Esophagus squamous epithelium (tissue), 5 donors: ENCODE measurements at regions not wholly inside any gene's neighbourhood (a gene's known extent, or its start where the extent isn't known, plus 50 kb on each side); places are given as distances from the start of the nearest gene placed in this dataset.

ENCODE experiments used
- DNase-seq: peaks from one replicate; lab custom pipeline; 2025; lab: John Stamatoyannopoulos, UW
- H3K27ac ChIP-seq, 4 donors: fragments of 200-600 bp; sonication (generic); one replicate each; pipeline ENCODE4 v1.5.1; 2016 to 2019; ENCODE audit warnings: mild to moderate bottlenecking in 1 of 4
- H3K27me3 ChIP-seq, 4 donors: fragments of 200-600 bp; sonication (generic); 1 replicate in 3 of 4; 2 replicates in 1 of 4; pipeline versions ENCODE4 v1.5.1 to v1.6.0; 2017 to 2021; ENCODE audit warnings: antibody characterized with exemption in 1 of 4
- H3K36me3 ChIP-seq, 3 donors: fragments of 200-600 bp; sonication (generic); one replicate each; pipeline ENCODE4 v1.5.1; 2016 to 2019
- H3K4me1 ChIP-seq, 3 donors: fragments of 200-600 bp; sonication (generic); one replicate each; pipeline ENCODE4 v1.5.1; 2017 to 2019
- H3K4me3 ChIP-seq, 4 donors: fragments of 200-600 bp; sonication (generic); 1 replicate in 3 of 4; 2 replicates in 1 of 4; pipeline ENCODE4 v1.5.1; 2016 to 2019; ENCODE audit warnings: mild to moderate bottlenecking in 2 of 4, moderate library complexity in 1 of 4
- H3K9me3 ChIP-seq, 3 donors: fragments of 200-600 bp; sonication (generic); one replicate each; pipeline ENCODE4 v1.5.1; 2016 to 2019
- CTCF ChIP-seq, 6 experiments: fragments of 450-650 bp in 4 of 6; fragments of 200-600 bp in 2 of 6; sonication (generic) in 2 of 6; IDR thresholded peaks; one replicate each; pipeline ENCODE4 v1.5.1; 2016 to 2019; ENCODE audit warnings: antibody characterized with exemption in 6 of 6, mild to moderate bottlenecking in 4 of 6, moderate library complexity in 4 of 6
- POLR2A ChIP-seq, 4 donors: fragments of 450-650 bp; IDR thresholded peaks; one replicate each; pipeline ENCODE4 v1.6.1; 2017; ENCODE audit warnings: antibody characterized with exemption in 4 of 4, mild to moderate bottlenecking in 4 of 4, moderate library complexity in 3 of 4
- WGBS, 2 donors: methylation state at CpG; one replicate each; pipeline ENCODE4 v1.1.5; 2018; 5-methylcytosine and 5-hydroxymethylcytosine counted together
- intact Hi-C: fragments of 100-400 bp; cut with DNase I; formaldehyde crosslinking; loops from one replicate; pipeline ENCODE4 v1.15.0; 2022
- donor health status: DM: yes; HTN: yes; CAD: no.

DNA sequence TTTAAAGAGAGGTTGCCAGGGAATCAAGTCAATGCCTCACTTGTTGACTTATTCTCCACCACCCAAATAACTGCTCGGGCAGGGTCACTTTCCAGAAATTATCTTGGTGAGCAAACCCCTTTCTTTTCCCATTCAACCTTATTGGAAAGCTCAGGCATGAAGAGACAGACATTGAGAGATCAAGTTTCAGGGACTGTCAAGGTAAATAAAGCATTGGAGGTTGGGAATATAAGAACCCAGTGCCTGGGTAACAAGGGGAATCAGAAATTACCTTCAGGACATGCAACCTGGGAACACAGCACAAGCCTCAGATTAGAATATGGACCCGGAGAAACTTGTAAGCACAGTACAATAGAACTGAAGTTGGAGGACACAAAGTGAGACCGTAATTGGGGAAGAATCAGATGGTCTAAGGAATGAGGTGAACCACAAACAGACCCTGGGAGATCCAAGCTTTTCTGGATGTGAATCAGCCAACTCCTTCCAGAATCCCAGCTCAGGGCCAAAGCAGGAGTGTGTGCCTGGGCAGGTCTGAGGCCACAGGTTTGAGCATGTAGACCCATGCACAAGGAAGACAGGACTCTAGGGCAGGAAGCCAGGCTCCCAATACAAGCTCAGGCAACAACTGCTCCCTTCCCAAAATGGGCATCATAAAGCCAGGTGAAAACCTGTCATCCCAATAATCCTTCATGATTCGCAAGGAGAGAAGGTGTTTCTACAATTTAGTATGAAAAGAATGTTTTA, 512.8 kb downstream of the MAFB start:
- peak overlapping the region; percentile 23 to 65 (median 52) for H3K27ac ChIP-seq
- no peak for TF ChIP-seq POLR2A (IDR thresholded peaks at IDR 0.05)
- no peak for TF ChIP-seq CTCF (IDR thresholded peaks at IDR 0.05)
- no peaks in the 10 kb centered on the region for H3K36me3 ChIP-seq
- no peak overlapping the region for H3K4me3 ChIP-seq
- intact Hi-C loops = no loop called here
- H3K4me1 ChIP-seq = peaks cover 0 to 31% (median 10%) of the 10 kb centered on the region in 3 donors
- DNase-seq = no peak
- H3K9me3 ChIP-seq = no peaks in the 10 kb centered on the region
- no peaks in the 10 kb centered on the region for H3K27me3 ChIP-seq
- 36 to 47% methylated on average over 4 of the region's 4 CpGs for WGBS, 2 donors

DNA sequence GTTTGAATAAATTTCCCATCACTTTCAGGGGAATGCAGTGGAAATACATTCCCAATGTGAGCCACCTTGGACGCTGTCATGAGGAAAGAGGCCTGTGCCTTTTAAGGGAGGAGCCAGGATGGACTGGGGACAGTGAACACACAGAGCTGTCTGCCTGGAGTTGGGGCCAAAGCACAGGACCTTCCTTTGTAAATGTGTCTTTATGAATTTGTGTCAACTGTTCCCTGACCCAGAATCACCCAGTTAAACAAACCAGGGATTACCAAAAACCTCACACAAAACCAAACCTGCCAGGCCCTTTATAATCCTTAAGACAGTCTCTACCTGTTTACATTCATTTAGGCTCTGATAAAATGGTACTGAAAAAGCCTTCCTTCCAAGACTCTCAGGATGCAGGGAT, 513.7 kb downstream of the MAFB start:
- no peak for TF ChIP-seq CTCF (IDR thresholded peaks at IDR 0.05)
- TF ChIP-seq POLR2A (IDR thresholded peaks at IDR 0.05) = no peak
- no peaks in the 10 kb centered on the region for H3K36me3 ChIP-seq
- H3K9me3 ChIP-seq = no peaks in the 10 kb centered on the region
- 70 to 71% methylated on average over 1 of the region's 1 CpG for WGBS, 2 donors
- peaks cover 0 to 37% (median 10%) of the 10 kb centered on the region in 3 donors for H3K4me1 ChIP-seq
- peak overlapping the region; percentile 23 to 65 (median 52) for H3K27ac ChIP-seq
- no peak overlapping the region for H3K4me3 ChIP-seq
- intact Hi-C loops = no loop called here
- DNase-seq = no peak
- H3K27me3 ChIP-seq = no peaks in the 10 kb centered on the region

GRCh38 chr20:40173872-40174271, 515.2 kb downstream of the MAFB start:
- WGBS, 2 donors = 55 to 58% methylated on average over 5 of the region's 5 CpGs
- no peak for DNase-seq
- peaks cover 0 to 37% (median 10%) of the 10 kb centered on the region in 3 donors for H3K4me1 ChIP-seq
- intact Hi-C loops = no loop called here
- TF ChIP-seq POLR2A (IDR thresholded peaks at IDR 0.05) (no peak), CTCF (IDR thresholded peaks at IDR 0.05) (no peak)
- no peaks in the 10 kb centered on the region for H3K27me3 ChIP-seq
- H3K9me3 ChIP-seq = no peaks in the 10 kb centered on the region
- no peak overlapping the region for H3K4me3 ChIP-seq
- H3K27ac ChIP-seq = no peak overlapping the region
- H3K36me3 ChIP-seq = no peaks in the 10 kb centered on the region

DNA sequence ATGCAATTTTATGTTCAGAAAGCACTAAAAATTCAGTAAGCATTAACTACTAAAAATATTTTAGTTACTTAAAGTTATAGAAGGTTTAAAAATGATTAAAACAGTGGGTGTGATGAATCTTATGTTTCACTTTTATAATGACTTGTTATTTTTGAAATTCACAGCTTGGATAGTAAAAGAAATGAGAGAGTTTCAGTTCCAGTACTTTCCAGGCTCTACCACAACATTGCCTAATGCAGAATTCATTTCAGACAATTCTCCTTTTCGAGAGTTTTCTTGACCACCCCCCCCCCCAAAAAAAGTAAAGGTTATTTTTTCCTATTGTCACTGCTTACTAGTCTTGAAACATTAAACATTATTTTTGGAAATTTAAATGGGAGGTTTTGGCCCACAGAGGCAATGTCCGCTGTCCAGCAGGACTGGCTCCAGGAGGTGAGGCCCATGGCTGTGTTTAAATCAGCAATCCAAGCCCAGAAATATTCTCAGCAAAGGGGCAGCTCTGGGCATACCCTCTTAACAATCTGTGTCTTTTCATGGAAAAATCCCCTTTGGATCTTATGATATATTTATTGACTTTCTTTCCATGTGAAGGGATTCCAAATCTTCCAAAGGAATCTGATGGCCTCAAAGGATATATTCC, 519.9 kb downstream of the MAFB start:
- Histone ChIP-seq H3K27me3 (no peaks in the 10 kb centered on the region), H3K4me1 (peaks cover 0 to 6% (median 0%) of the 10 kb centered on the region in 3 donors), H3K27ac (no peak overlapping the region), H3K9me3 (no peaks in the 10 kb centered on the region), H3K36me3 (no peaks in the 10 kb centered on the region), H3K4me3 (no peak overlapping the region)
- WGBS, 2 donors = 30 to 78% methylated on average over 2 of the region's 2 CpGs
- no peak for DNase-seq
- TF ChIP-seq POLR2A (IDR thresholded peaks at IDR 0.05) (no peak), CTCF (IDR thresholded peaks at IDR 0.05) (no peak)
- intact Hi-C loops = no loop called here

DNA sequence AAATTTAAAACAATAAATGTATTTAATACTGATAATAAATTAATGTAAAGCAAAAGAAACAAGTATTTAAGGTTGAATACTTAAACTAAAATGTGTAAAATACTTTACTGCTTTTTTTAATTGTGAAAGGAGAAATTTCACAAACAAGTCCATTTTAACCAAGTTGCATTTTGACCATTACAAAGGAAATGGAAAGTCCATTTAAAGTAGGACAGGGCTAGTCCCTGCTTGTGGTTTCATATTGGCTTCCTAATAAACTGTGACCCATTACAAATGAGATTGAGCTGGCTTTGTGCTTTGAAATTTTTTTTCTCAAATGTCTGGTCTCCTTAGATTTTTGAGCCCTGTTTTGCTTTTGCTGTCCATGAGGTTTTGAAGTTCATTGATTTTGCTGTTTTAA, 527.6 kb downstream of the MAFB start:
- no peak overlapping the region for H3K4me3 ChIP-seq

More for the DNA sequence above, 527.6 kb downstream of the MAFB start:
- DNase-seq = no peak
- Histone ChIP-seq H3K36me3 (no peaks in the 10 kb centered on the region), H3K27ac (no peak overlapping the region), H3K9me3 (no peaks in the 10 kb centered on the region), H3K4me1 (peaks cover 0 to 5% (median 0%) of the 10 kb centered on the region in 3 donors), H3K27me3 (no peaks in the 10 kb centered on the region)
- TF ChIP-seq POLR2A (IDR thresholded peaks at IDR 0.05) = no peak
- TF ChIP-seq CTCF (IDR thresholded peaks at IDR 0.05) = no peak
- intact Hi-C loops = no loop called here
